Erythroblast (primary cell): ENCODE measurements at regions not wholly inside any gene's neighbourhood (a gene's known extent, or its start where the extent isn't known, plus 50 kb on each side); places are given as distances from the start of the nearest gene placed in this dataset.
"Not testable (repeated sequence)": the region's sequence is repeated elsewhere in the genome, so short reads cannot be mapped to it uniquely, and the experiment has no call there.

Source experiments
- GATA1 ChIP-seq: IDR thresholded peaks from 2 replicates; pipeline ENCODE4 v1.6.1; 2011; ENCODE audit warnings: low read depth, mild to moderate bottlenecking, control low read depth, low read length, moderate library complexity
- POLR2A ChIP-seq: IDR thresholded peaks from 2 replicates; pipeline ENCODE4 v1.6.1; 2011; ENCODE audit warnings: mild to moderate bottlenecking, low read length

GRCh38 chr7:125274742-125275141 lies 345.1 kb upstream of the POT1 start:
- TF ChIP-seq POLR2A, GATA1: not testable (repeated sequence)
